ENCODE measurements at regions not wholly inside any gene's neighbourhood (a gene's known extent, or its start where the extent isn't known, plus 50 kb on each side); places are given as distances from the start of the nearest gene placed in this dataset.

GRCh38 chr6:120511712-120512111 lies 822.6 kb downstream of the TBC1D32 start:
- no peak for TF ChIP-seq CTCF (conservative IDR thresholded peaks at IDR 0.05)
- H3K18ac ChIP-seq (ENCODE audit: insufficient read length, low read depth, low read length): no peak overlapping the region
- H3K9ac ChIP-seq (ENCODE audit: extremely low read depth, insufficient read length, low read length): no peak overlapping the region
- Mint-ChIP-seq H3K27me3 (ENCODE audit: low read depth) (no peaks in the 10 kb centered on the region), H3K36me3 (ENCODE audit: insufficient read depth in 1 of 3, low read depth in 3 of 3) (no peaks in the 10 kb centered on the region; a peak in 1 of 7 replicates), H3K4me3 (no peak overlapping the region), H3K9me3 (peaks cover 0 to 3% of the 10 kb centered on the region in 2 experiments; a peak in 1 of 5 replicates), H3K4me1 (no peaks in the 10 kb centered on the region), H3K27ac (no peak overlapping the region)
- no peak overlapping the region for H4K5ac ChIP-seq (ENCODE audit: insufficient read length, low read depth, low read length)
- no peak overlapping the region for H2AK5ac ChIP-seq (ENCODE audit: insufficient read length, low read length)
- no peaks in the 10 kb centered on the region for H3K27me3 ChIP-seq (ENCODE audit: insufficient read depth, low read length)
- no peaks in the 10 kb centered on the region for H3K79me2 ChIP-seq (ENCODE audit: insufficient read depth, low read length)
- no peak overlapping the region for H3K4ac ChIP-seq (ENCODE audit: low read depth, low read length)
- H2AFZ ChIP-seq (ENCODE audit: low read length): no peak overlapping the region
- no peak overlapping the region for H3T11ph ChIP-seq (ENCODE audit: low read length)
- no peak overlapping the region for H4K91ac ChIP-seq (ENCODE audit: insufficient read length, low read depth, low read length)
- no peak for DNase-seq
- no peak overlapping the region for H4K8ac ChIP-seq (replicated peaks; ENCODE audit: insufficient read length, low read depth, low read length)
- H3K9me3 ChIP-seq (ENCODE audit: control insufficient read depth, low read depth, low read length): no peaks in the 10 kb centered on the region
- H3K56ac ChIP-seq (ENCODE audit: insufficient read length, low read depth, low read length): no peak overlapping the region
- H3K14ac ChIP-seq (ENCODE audit: insufficient read depth, low read length): no peak overlapping the region
- no peak overlapping the region for H2BK5ac ChIP-seq (ENCODE audit: insufficient read length, low read length)
- H3K79me1 ChIP-seq (ENCODE audit: insufficient read depth, low read depth, low read length, poor library complexity, severe bottlenecking): no peaks in the 10 kb centered on the region
- H3K4me1 ChIP-seq (ENCODE audit: insufficient read depth, low read length): no peaks in the 10 kb centered on the region
- H4K20me1 ChIP-seq (ENCODE audit: control insufficient read depth, insufficient read depth, insufficient read length): no peaks in the 10 kb centered on the region
- no peak overlapping the region for H2BK20ac ChIP-seq (ENCODE audit: low read depth, low read length, poor library complexity, severe bottlenecking)
- H3K4me2 ChIP-seq (ENCODE audit: insufficient read depth, insufficient read length, low read length): no peak overlapping the region
- H2BK120ac ChIP-seq (ENCODE audit: low read depth, low read length, poor library complexity, severe bottlenecking): no peak overlapping the region
- no peak overlapping the region for H2BK12ac ChIP-seq (ENCODE audit: insufficient read length, low read depth, low read length)
- no peak overlapping the region for H3K23ac ChIP-seq (ENCODE audit: insufficient read length, low read depth, low read length)
- H3K23me2 ChIP-seq (ENCODE audit: insufficient read length, low read depth, low read length, poor library complexity, severe bottlenecking): no peaks in the 10 kb centered on the region
- no peak overlapping the region for H2BK15ac ChIP-seq (ENCODE audit: low read depth, low read length)
- H3K27ac ChIP-seq (ENCODE audit: insufficient read length, low read depth, low read length): no peak overlapping the region

Data from H9 (cell line).